22Rv1 (cell line): ENCODE measurements at regions not wholly inside any gene's neighbourhood (a gene's known extent, or its start where the extent isn't known, plus 50 kb on each side); places are given as distances from the start of the nearest gene placed in this dataset.

Experiments used
- H3K27ac ChIP-seq: fragments of 450-650 bp; 2 replicates; pipeline ENCODE4 v1.5.1; 2017
- CTCF ChIP-seq: fragments of 450-650 bp; IDR thresholded peaks from 2 replicates; pipeline ENCODE4 v1.5.1; 2017; ENCODE audit warnings: mild to moderate bottlenecking
- ZFX ChIP-seq: fragments of 450-650 bp; IDR thresholded peaks from 2 replicates; pipeline ENCODE4 v1.6.1; 2017; ENCODE audit warnings: antibody characterized with exemption, borderline replicate concordance

GRCh38 chr12:108409481-108409880 lies 70.4 kb upstream of the CMKLR1 start:
- H3K27ac ChIP-seq, result no peak overlapping the region
- TF ChIP-seq ZFX (no peak), CTCF (no peak)

- no peak overlapping the region for H3K27ac ChIP-seq
- TF ChIP-seq CTCF (no peak), ZFX (no peak)
Observed at GRCh38 chr12:108403952-108404351, 64.8 kb upstream of the CMKLR1 start.

- TF ChIP-seq CTCF, result no peak
- TF ChIP-seq ZFX, result no peak
- H3K27ac ChIP-seq, result no peak overlapping the region
Observed at GRCh38 chr12:108401964-108402363, 62.9 kb upstream of the CMKLR1 start.

DNA sequence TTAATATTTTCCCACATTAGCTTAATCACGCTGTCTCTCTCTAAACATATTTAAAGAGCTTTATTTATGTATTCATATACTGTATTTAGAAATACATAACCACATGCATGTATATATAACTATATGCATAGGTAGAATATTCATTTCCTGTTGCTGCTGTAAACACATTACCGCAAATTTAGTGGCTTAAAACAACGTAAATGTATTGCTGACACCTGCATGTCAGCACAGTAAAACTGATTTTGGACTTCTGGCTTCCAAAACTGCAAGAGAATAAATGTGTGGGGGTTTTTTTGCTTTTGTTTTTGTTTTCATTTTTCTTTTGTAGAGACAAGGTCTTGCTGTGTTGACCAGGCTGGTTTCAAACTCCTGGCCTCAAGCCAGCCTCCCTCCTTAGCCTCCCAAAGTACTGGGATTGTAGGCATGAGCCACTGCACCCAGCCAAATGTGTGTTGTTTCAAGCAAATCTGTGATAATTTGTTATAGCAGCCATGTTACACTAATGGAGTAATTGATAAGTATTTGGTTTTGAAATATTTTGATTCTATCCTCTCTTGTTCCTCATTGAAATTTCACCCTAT lies 61.9 kb upstream of the CMKLR1 start:
- H3K27ac ChIP-seq, result no peak overlapping the region
- no peak for TF ChIP-seq ZFX
- TF ChIP-seq CTCF, result no peak

- H3K27ac ChIP-seq, result no peak overlapping the region
- TF ChIP-seq ZFX, result no peak
- no peak for TF ChIP-seq CTCF
Observed at GRCh38 chr12:108400481-108400880, 61.4 kb upstream of the CMKLR1 start.

GRCh38 chr12:108400056-108400455 lies 60.9 kb upstream of the CMKLR1 start:
- H3K27ac ChIP-seq, result no peak overlapping the region
- TF ChIP-seq ZFX (no peak), CTCF (no peak)

- H3K27ac ChIP-seq, result no peak overlapping the region
- TF ChIP-seq CTCF, result no peak
- TF ChIP-seq ZFX, result no peak
Observed at GRCh38 chr12:108399514-108399913, 60.4 kb upstream of the CMKLR1 start.
